ENCODE measurements at regions not wholly inside any gene's neighbourhood (a gene's known extent, or its start where the extent isn't known, plus 50 kb on each side); places are given as distances from the start of the nearest gene placed in this dataset.

GRCh38 chr3:178127221-178127620 is 409.0 kb upstream of the KCNMB2 start:
- CTCF ChIA-PET = no interaction called here
- POLR2A ChIA-PET = no interaction called here
- Mint-ChIP-seq H3K9me3 (no peaks in the 10 kb centered on the region), H3K27ac (no peak overlapping the region), H3K4me3 (no peak overlapping the region), H3K4me1 (ENCODE audit: low read depth) (no peaks in the 10 kb centered on the region), H3K27me3 (no peaks in the 10 kb centered on the region), H3K36me3 (ENCODE audit: low read depth) (no peaks in the 10 kb centered on the region)
- ATAC-seq (ENCODE audit: poor library complexity) = no peak
- H3K27me3 ChIP-seq (ENCODE audit: control insufficient read depth in 1 of 2, insufficient read depth in 2 of 2, low read length in 2 of 2) = no peaks in the 10 kb centered on the region
- no peak overlapping the region for H3K4me3 ChIP-seq (ENCODE audit: low read length)
- no peaks in the 10 kb centered on the region for H3K36me3 ChIP-seq (ENCODE audit: insufficient read depth, low read length)
- no peak for DNase-seq
- H3K9me3 ChIP-seq (ENCODE audit: control insufficient read depth in 1 of 2, insufficient read depth in 1 of 2, low read length in 2 of 2) = no peaks in the 10 kb centered on the region
- H3K27ac ChIP-seq (ENCODE audit: low read depth in 1 of 2, low read length in 2 of 2) = no peak overlapping the region
- no peak for TF ChIP-seq CTCF (IDR thresholded peaks at IDR 0.05)
- intact Hi-C loops (cut with DNase I, micrococcal nuclease) = no loop called here
- no peaks in the 10 kb centered on the region for H3K4me1 ChIP-seq (ENCODE audit: insufficient read depth, low read length)

- no peaks in the 10 kb centered on the region for H3K36me3 ChIP-seq (ENCODE audit: insufficient read depth, low read length)
- H3K4me1 ChIP-seq (ENCODE audit: insufficient read depth, low read length) = no peaks in the 10 kb centered on the region
- H3K9me3 ChIP-seq (ENCODE audit: control insufficient read depth in 1 of 2, insufficient read depth in 1 of 2, low read length in 2 of 2) = no peaks in the 10 kb centered on the region
- Mint-ChIP-seq H3K4me3 (no peak overlapping the region), H3K27me3 (no peaks in the 10 kb centered on the region), H3K9me3 (no peaks in the 10 kb centered on the region), H3K36me3 (ENCODE audit: low read depth) (no peaks in the 10 kb centered on the region), H3K27ac (no peak overlapping the region), H3K4me1 (ENCODE audit: low read depth) (no peaks in the 10 kb centered on the region)
- no peak for TF ChIP-seq CTCF (IDR thresholded peaks at IDR 0.05)
- intact Hi-C loops (cut with DNase I, micrococcal nuclease) = no loop called here
- no peaks in the 10 kb centered on the region for H3K27me3 ChIP-seq (ENCODE audit: control insufficient read depth in 1 of 2, insufficient read depth in 2 of 2, low read length in 2 of 2)
- DNase-seq (no peak), ATAC-seq (ENCODE audit: poor library complexity) (no peak)
- no peak overlapping the region for H3K27ac ChIP-seq (ENCODE audit: low read depth in 1 of 2, low read length in 2 of 2)
- no peak overlapping the region for H3K4me3 ChIP-seq (ENCODE audit: low read length)
- POLR2A ChIA-PET = no interaction called here
- CTCF ChIA-PET = interaction anchor here (2.0 kb wide), 1 partner anchor 10 kb away, joined by 6 read pairs; no protein-coding TSS in a partner anchor
These were observed 407.1 kb upstream of the KCNMB2 start for GRCh38 chr3:178129109-178129508.

- ChIA-PET CTCF (interaction anchor here (1.0 kb wide), 1 partner anchor 16 kb away, joined by 4 read pairs; no protein-coding TSS in a partner anchor), POLR2A (no interaction called here)
- Mint-ChIP-seq H3K36me3 (ENCODE audit: low read depth) (no peaks in the 10 kb centered on the region), H3K27ac (no peak overlapping the region), H3K9me3 (no peaks in the 10 kb centered on the region), H3K27me3 (no peaks in the 10 kb centered on the region), H3K4me3 (no peak overlapping the region), H3K4me1 (ENCODE audit: low read depth) (no peaks in the 10 kb centered on the region)
- Histone ChIP-seq H3K27me3 (ENCODE audit: control insufficient read depth in 1 of 2, insufficient read depth in 2 of 2, low read length in 2 of 2) (no peaks in the 10 kb centered on the region), H3K9me3 (ENCODE audit: control insufficient read depth in 1 of 2, insufficient read depth in 1 of 2, low read length in 2 of 2) (no peaks in the 10 kb centered on the region), H3K4me3 (ENCODE audit: low read length) (no peak overlapping the region), H3K4me1 (ENCODE audit: insufficient read depth, low read length) (no peaks in the 10 kb centered on the region), H3K36me3 (ENCODE audit: insufficient read depth, low read length) (no peaks in the 10 kb centered on the region), H3K27ac (ENCODE audit: low read depth in 1 of 2, low read length in 2 of 2) (no peak overlapping the region)
- no peak for TF ChIP-seq CTCF (IDR thresholded peaks at IDR 0.05)
- DNase-seq (no peak), ATAC-seq (ENCODE audit: poor library complexity) (no peak)
- intact Hi-C loops (cut with DNase I, micrococcal nuclease) = no loop called here
These were observed 404.4 kb upstream of the KCNMB2 start for GRCh38 chr3:178131801-178132200.
